Right lobe of liver (tissue), 4 donors: ENCODE measurements at regions not wholly inside any gene's neighbourhood (a gene's known extent, or its start where the extent isn't known, plus 50 kb on each side); places are given as distances from the start of the nearest gene placed in this dataset.

Experiments
- POLR2A ChIP-seq: fragments of 450-650 bp; IDR thresholded peaks from one replicate; pipeline ENCODE4 v1.6.1; 2017; ENCODE audit warnings: antibody characterized with exemption, mild to moderate bottlenecking
- TF ChIP-seq, protein P1 (sequence below), 4 donors: fragments of 200-600 bp in 3 of 4; fragments of 450-650 bp in 1 of 4; IDR thresholded peaks; one replicate each; pipeline versions ENCODE4 v1.5.1 to v1.8.0; 2016 to 2022; ENCODE audit warnings: antibody characterized with exemption in 4 of 4, mild to moderate bottlenecking in 2 of 4
- donor health status: DM: no; HTN: no; CAD: no.
- donor health status: DM: no; HTN: no; CAD: no.
- donor health status: DM: no; HTN: yes; CAD: no.

DNA sequence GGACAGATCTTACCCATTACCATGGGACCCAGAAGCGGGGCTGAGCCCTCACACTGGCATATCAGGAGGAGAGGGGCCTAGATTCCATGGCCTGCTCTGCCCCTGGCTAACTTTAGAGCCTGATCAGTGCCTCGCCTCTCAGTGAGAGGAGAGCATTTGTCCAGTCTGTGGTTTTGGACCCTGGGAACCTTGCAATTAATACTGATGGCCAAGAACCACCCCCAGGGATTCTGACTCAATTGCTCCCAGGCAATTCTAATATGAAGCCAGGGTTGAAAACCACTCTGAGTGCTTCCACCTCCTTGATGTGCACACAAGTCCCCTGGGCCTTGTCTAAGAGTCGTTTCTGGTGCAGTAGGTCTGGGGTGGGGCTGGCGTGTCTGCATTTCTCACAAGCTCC, 67.7 kb downstream of the CALM1 start:
- no peak for TF ChIP-seq POLR2A
- TF ChIP-seq, protein P1, sequence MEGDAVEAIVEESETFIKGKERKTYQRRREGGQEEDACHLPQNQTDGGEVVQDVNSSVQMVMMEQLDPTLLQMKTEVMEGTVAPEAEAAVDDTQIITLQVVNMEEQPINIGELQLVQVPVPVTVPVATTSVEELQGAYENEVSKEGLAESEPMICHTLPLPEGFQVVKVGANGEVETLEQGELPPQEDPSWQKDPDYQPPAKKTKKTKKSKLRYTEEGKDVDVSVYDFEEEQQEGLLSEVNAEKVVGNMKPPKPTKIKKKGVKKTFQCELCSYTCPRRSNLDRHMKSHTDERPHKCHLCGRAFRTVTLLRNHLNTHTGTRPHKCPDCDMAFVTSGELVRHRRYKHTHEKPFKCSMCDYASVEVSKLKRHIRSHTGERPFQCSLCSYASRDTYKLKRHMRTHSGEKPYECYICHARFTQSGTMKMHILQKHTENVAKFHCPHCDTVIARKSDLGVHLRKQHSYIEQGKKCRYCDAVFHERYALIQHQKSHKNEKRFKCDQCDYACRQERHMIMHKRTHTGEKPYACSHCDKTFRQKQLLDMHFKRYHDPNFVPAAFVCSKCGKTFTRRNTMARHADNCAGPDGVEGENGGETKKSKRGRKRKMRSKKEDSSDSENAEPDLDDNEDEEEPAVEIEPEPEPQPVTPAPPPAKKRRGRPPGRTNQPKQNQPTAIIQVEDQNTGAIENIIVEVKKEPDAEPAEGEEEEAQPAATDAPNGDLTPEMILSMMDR (IDR thresholded peaks at IDR 0.05): no peak
